ENCODE measurements at regions not wholly inside any gene's neighbourhood (a gene's known extent, or its start where the extent isn't known, plus 50 kb on each side); places are given as distances from the start of the nearest gene placed in this dataset.
"Not testable (repeated sequence)": the region's sequence is repeated elsewhere in the genome, so short reads cannot be mapped to it uniquely, and the experiment has no call there.

DNA sequence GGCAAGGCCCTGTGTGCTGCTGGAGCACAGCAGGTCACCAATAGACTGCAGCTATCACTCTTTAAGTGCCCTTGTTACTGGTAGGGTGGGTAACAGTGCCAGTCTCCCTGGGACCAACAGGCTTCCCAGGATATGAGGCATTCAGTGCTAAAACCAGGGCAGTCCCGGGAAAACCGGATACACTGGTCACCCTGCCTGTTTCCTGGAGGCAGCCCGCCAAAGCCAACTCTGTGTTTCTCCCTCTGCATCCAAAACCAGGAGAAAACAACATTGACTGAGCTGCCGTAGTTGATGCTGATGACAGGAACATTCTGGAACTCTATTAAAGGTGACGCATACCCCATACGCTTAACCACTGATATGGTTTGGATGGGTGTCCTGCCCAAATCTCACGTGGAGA, 149.1 kb downstream of the SHANK2 start:
- in situ Hi-C loops (cut with HindIII; ENCODE audit: low sequenced_read_pairs), result no loop called here

- in situ Hi-C loops (cut with HindIII; ENCODE audit: low sequenced_read_pairs), result no loop called here
Observed at GRCh38 chr11:71102251-71102995, 150.0 kb downstream of the SHANK2 start.

DNA sequence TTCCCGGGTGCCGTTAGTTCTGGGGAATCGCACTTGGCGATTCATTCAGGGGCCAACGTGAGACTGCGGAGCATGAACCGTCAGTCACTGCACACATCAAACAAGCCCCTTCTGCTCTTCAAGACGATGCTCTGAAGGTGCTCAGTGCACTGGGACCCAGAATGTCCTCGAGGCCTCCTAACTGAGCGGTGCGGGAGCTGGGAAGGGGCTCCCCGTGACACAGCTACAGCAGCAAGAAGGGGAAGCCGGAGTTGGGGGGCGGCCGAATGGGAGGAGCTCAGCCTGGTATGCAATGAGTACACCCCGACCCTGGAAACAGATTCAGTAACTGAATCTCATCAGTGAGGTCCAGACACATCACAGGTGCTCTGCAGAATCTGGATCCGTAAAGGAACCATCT, 150.8 kb downstream of the SHANK2 start:
- in situ Hi-C loops (cut with HindIII; ENCODE audit: low sequenced_read_pairs), result no loop called here

- in situ Hi-C loops (cut with HindIII; ENCODE audit: low sequenced_read_pairs), result no loop called here
Observed at GRCh38 chr11:71101046-71101445, 151.3 kb downstream of the SHANK2 start.

DNA sequence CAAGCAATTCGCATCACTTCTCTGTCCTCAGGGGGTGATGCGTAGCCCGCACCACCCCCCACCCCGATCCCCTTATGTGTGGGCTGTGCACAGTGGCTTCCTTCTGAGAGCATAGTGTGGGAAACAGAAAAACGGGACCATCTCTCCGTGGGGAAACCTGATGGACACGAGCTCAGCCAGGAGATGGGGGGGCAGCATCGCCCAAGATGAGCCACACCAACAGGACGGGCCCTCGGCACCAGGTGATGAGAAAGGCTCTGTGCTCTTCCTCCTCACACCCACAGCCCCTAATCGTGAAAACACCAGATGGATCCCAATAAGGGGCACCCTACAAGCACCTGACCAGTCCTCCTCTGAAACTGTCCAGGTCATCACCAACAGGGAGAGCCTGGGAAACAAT, 153.6 kb downstream of the SHANK2 start:
- in situ Hi-C loops (cut with HindIII; ENCODE audit: low sequenced_read_pairs), result no loop called here

DNA sequence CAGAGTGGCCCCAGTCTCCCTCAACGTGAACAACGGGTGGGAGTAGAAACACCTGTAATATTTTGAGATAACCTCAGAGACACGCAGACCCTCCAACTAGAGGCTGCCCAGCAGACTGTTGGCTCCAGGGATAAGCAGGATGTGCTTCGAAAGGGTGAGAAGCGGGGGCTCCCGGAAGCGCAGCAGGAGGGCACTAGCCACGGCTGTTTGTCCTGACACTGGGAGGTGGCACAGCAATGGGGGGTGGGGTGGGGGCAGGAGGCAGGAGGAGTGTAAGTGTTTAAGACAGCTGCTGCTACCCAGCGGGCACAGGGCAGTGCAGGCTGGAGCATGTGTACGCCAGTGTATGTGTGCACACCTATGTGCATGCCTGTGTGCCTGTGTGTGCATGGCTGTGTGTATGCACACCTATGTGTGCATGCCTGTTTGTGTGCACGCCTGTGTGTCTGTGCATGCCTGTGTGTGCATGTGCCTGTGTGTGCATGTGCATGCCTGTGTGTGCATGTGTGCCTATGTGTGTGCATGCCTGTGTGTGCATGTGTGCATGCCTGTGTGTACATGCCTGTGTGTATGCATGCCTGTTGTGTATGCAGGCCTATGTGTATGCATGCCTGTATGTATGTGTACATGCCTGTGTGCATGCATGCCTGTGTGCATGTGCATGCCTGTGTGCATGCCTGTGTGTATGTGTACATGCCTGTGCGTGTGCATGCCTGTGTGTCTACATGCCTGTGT, 154.7 kb downstream of the SHANK2 start:
- in situ Hi-C loops (cut with HindIII; ENCODE audit: low sequenced_read_pairs), result no loop called here

DNA sequence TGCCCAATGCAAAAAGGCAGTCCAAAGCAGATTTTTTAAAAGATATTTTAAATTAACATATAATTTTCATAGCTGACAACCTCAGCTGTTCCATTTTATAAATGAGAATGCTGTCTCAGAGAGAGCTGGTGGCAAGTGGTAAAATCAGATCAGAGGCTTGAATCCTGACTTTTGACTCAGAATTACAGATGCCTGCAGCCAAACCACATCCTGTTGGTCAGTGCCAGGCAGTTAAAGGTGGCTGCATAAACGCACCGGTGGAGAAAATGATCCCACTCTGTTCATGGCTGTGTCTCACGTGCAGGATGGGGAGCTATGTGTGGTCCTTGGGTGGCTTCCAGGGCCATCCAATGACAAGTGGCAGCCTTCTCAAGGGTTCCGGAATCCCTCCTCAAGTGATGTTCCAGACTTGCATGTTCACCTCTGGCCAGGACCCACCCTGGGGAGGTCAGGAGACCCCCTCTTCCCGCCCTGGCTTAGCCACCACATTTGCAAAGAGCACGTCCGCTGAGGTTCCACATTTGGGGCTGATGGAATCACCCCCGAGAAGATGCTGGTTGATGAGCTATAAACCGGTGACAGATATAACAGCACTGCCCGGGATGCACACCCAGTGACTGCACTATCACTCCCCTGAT, 155.5 kb downstream of the SHANK2 start:
- in situ Hi-C loops (cut with HindIII; ENCODE audit: low sequenced_read_pairs), result no loop called here

GRCh38 chr11:71095294-71095850, 157.0 kb downstream of the SHANK2 start:
- in situ Hi-C loops (cut with HindIII; ENCODE audit: low sequenced_read_pairs), result no loop called here

DNA sequence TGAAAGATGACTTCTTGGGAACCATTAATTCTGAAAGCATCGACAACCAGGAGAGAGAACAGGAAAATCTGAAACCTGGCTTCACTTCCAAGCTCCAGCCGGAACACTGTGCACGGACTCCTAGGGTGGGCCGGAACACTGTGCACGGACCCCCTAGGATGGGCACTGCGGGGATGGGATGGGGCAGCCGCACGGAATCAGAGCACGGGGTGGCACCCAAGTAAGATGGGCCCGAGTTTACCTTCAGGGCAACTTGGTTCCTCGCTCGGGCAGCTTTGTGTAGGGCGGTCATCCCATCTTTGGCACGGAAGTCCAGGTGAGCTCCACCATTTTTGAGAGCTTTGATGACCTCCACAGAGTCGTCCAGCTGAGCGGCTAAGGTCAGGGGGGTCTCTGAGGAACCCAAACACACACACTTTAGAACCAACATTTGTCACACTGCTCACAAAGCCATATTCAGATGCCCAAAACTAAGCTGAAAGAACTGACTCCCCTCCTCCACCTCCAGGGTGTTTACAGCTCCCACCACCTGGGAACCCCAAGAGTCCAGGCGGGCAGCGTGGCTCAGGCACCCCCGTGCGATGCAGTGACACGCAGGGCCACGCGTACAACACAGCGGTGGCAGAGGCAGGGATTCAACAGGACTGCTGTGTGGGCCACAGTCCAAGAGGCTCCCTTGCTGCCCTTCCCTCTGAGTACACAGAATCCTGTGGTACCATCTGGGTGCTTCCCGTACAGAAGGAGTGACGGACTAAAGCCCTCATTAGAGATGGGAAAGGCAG, 157.9 kb downstream of the SHANK2 start:
- in situ Hi-C loops (cut with HindIII; ENCODE audit: low sequenced_read_pairs), result no loop called here

DNA sequence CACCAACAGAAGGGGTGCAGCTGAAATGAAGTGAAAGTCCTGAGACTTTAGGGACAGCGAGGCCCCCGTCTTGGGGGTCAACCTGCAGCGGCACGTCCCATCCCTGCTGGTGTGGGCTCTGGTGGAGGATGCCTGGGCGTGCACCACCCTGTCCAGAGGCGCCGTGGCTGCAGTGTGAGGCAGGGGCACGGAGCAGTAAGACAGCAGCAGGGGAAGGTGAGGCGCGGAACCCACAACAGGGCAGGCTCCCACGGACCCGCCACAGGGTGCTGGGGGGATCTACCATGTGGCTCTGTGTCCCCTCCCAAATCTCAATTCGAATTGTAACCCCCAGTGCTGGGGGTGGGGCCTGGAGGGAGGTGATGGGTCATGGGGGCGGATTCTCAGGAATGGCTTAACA, 158.6 kb downstream of the SHANK2 start:
- in situ Hi-C loops (cut with HindIII; ENCODE audit: low sequenced_read_pairs), result no loop called here

GRCh38 chr11:71091506-71092265, 160.7 kb downstream of the SHANK2 start:
- in situ Hi-C loops (cut with HindIII; ENCODE audit: low sequenced_read_pairs), result no loop called here

GRCh38 chr11:71089571-71089970, 162.8 kb downstream of the SHANK2 start:
- in situ Hi-C loops (cut with HindIII; ENCODE audit: low sequenced_read_pairs), result no loop called here

DNA sequence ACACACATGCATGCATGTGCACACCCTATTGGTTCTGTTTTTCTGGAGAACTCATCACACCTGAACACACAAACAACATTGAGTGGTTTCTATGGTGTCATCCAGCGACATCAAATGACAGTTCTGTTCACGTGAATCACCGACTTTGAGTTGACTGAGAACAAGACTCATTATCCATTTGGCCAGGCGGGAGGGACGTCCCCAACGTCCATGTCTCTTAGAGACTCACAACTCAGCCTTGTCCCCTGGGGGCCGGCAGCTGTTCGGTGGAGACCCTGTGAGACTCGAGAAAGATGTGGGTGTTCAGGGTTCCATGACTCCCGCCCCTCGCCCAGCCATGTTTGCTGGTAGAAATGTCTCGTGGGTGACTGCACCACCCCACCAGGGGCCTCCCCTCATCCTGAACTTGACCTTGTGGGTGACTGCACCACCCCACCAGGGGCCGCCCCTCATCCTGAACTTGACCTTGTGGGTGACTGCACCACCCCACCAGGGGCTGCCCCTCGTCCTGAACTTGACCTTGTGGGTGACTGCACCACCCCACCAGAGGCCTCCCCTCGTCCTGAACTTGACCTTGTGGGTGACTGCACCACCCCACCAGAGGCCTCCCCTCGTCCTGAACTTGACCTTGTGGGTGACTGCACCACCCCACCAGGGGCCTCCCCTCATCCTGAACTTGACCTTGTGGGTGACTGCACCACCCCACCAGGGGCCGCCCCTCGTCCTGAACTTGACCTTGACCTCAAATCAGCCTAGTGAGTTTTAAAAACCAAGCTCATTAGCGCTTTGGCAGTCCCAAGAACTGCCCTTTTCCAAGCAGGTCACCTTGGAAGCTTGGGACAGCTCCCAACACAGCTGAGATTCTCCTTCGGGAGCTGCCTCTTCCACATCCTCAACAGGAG, 163.8 kb downstream of the SHANK2 start:
- in situ Hi-C loops (cut with HindIII; ENCODE audit: low sequenced_read_pairs), result not testable (repeated sequence)

GRCh38 chr11:71086687-71087258, 165.6 kb downstream of the SHANK2 start:
- in situ Hi-C loops (cut with HindIII; ENCODE audit: low sequenced_read_pairs), result no loop called here

- in situ Hi-C loops (cut with HindIII; ENCODE audit: low sequenced_read_pairs), result no loop called here
Observed at GRCh38 chr11:71084306-71085012, 167.9 kb downstream of the SHANK2 start.

DNA sequence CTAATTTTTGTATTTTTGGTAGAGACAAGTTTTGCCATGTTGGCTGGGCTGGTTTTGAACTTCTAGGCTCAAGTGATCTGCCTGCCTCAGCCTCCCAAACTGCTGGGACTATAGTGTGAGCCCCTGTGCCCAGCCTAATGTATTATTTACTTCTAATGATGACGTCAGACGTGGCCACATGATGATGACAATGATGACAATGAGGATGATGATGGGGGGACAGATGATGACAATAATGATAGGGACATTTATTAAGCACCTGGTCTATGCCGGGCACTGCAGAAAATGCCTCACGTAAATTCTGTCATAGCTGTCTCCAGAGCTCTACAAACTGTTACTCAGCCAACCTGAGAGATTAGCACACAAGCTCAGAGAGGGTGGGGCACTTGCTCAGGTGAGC, 169.3 kb downstream of the SHANK2 start:
- in situ Hi-C loops (cut with HindIII; ENCODE audit: low sequenced_read_pairs), result no loop called here

GRCh38 chr11:71082454-71082853, 169.9 kb downstream of the SHANK2 start:
- in situ Hi-C loops (cut with HindIII; ENCODE audit: low sequenced_read_pairs), result no loop called here

GRCh38 chr11:71081704-71082230, 170.6 kb downstream of the SHANK2 start:
- in situ Hi-C loops (cut with HindIII; ENCODE audit: low sequenced_read_pairs), result no loop called here

Data from endothelial cell of hepatic sinusoid (primary cell).